KG1 (cell line): ENCODE measurements at regions not wholly inside any gene's neighbourhood (a gene's known extent, or its start where the extent isn't known, plus 50 kb on each side); places are given as distances from the start of the nearest gene placed in this dataset.
"Not testable (repeated sequence)": the region's sequence is repeated elsewhere in the genome, so short reads cannot be mapped to it uniquely, and the experiment has no call there.

Experiments
- DNase-seq: peaks from one replicate; lab custom pipeline; 2025; lab: John Stamatoyannopoulos, UW

- DNase-seq, result no peak
These were observed 1148.4 kb downstream of the VRK1 start for GRCh38 chr14:97945631-97946030.

- no peak for DNase-seq
These were observed 1149.1 kb downstream of the VRK1 start for GRCh38 chr14:97946240-97946639.

- DNase-seq, result no peak
These were observed 1149.5 kb downstream of the VRK1 start for GRCh38 chr14:97946641-97947040.

GRCh38 chr14:97948841-97949240 lies 1151.7 kb downstream of the VRK1 start:
- no peak for DNase-seq

- no peak for DNase-seq
These were observed 1159.6 kb downstream of the VRK1 start for GRCh38 chr14:97956581-97957340.

- no peak for DNase-seq
These were observed 1162.1 kb downstream of the VRK1 start for GRCh38 chr14:97959251-97959650.

- no peak for DNase-seq
These were observed 1163.3 kb downstream of the VRK1 start for GRCh38 chr14:97960436-97960835.

GRCh38 chr14:97970222-97970621 lies 1173.0 kb downstream of the VRK1 start:
- no peak for DNase-seq

- no peak for DNase-seq
These were observed 1178.0 kb downstream of the VRK1 start for GRCh38 chr14:97975216-97975615.

- no peak for DNase-seq
These were observed 1178.8 kb downstream of the VRK1 start for GRCh38 chr14:97975962-97976361.

GRCh38 chr14:97976861-97977260 lies 1179.7 kb downstream of the VRK1 start:
- DNase-seq, result no peak

GRCh38 chr14:97977651-97978261 lies 1180.6 kb downstream of the VRK1 start:
- DNase-seq, result no peak

- no peak for DNase-seq
These were observed 1181.2 kb downstream of the VRK1 start for GRCh38 chr14:97978341-97978740.

GRCh38 chr14:97993508-97994019 lies 1196.4 kb downstream of the VRK1 start:
- DNase-seq, result no peak

GRCh38 chr14:97994020-97994531 lies 1196.9 kb downstream of the VRK1 start:
- DNase-seq, result no peak

GRCh38 chr14:97995038-97995437 lies 1197.9 kb downstream of the VRK1 start:
- no peak for DNase-seq

- no peak for DNase-seq
These were observed 1198.3 kb downstream of the VRK1 start for GRCh38 chr14:97995531-97995930.

GRCh38 chr14:98006008-98006407 lies 1208.8 kb downstream of the VRK1 start:
- DNase-seq, result no peak

GRCh38 chr14:98008381-98009113 lies 1211.4 kb downstream of the VRK1 start:
- DNase-seq, result no peak

GRCh38 chr14:98009177-98009576 lies 1212.0 kb downstream of the VRK1 start:
- DNase-seq, result not testable (repeated sequence)

GRCh38 chr14:98010784-98011183 lies 1213.6 kb downstream of the VRK1 start:
- DNase-seq, result no peak

- DNase-seq, result no peak
These were observed 1217.9 kb downstream of the VRK1 start for GRCh38 chr14:98014851-98015615.
